ENCODE measurements at regions not wholly inside any gene's neighbourhood (a gene's known extent, or its start where the extent isn't known, plus 50 kb on each side); places are given as distances from the start of the nearest gene placed in this dataset.

DNA sequence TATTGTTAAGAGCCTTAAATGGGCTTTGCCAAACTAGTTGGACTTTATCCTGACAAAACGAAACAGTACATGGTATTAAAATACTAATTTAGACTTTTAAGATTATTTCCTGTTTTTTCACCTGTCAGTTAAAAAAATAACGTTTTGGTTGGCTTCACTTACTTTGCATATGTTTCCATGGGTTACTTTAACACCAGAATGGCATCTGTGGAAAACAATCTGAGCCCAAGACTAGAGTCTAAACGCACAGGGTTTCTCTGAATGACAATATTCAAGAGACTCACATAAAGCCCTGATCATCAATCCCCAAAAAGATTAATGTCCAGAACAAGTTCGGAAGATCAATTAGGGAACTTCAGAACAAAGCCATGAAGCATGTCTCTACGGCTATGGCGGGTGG lies 888.0 kb downstream of the EPHA4 start:
- Histone ChIP-seq H3K4me1 (replicated peaks in 1 of 2; ENCODE audit: control insufficient read depth in 2 of 2, insufficient read depth in 2 of 2, low read length in 2 of 2) (no peaks in the 10 kb centered on the region), H3K4me3 (no peak overlapping the region), H4K20me1 (replicated peaks; ENCODE audit: control insufficient read depth, insufficient read depth, low read length) (no peaks in the 10 kb centered on the region), H2AFZ (ENCODE audit: low read depth, low read length) (no peak overlapping the region), H3K9ac (ENCODE audit: insufficient read depth in 1 of 2, low read depth in 2 of 2, low read length in 2 of 2) (no peak overlapping the region), H3K27me3 (ENCODE audit: control insufficient read depth in 2 of 2, insufficient read depth in 2 of 2, low read length in 2 of 2) (no peaks in the 10 kb centered on the region), H3K9me1 (ENCODE audit: control insufficient read depth, insufficient read depth, low read length) (no peaks in the 10 kb centered on the region), H3K36me3 (ENCODE audit: control insufficient read depth, insufficient read depth, low read length) (no peaks in the 10 kb centered on the region), H3K79me2 (ENCODE audit: control insufficient read depth, insufficient read depth, low read length) (no peaks in the 10 kb centered on the region), H3K9me3 (replicated peaks; ENCODE audit: control insufficient read depth, insufficient read depth, low read depth, low read length) (no peaks in the 10 kb centered on the region), H3K27ac (ENCODE audit: extremely low read depth, low read depth, low read length) (no peak overlapping the region), H3K4me2 (ENCODE audit: insufficient read depth, low read length) (no peak overlapping the region)
- ATAC-seq (no peak), DNase-seq (ENCODE audit: extremely low read depth in 1 of 4, low spot score in 3 of 4) (no peak), FAIRE-seq (no peak)
- in situ Hi-C loops (cut with MboI), result no loop called here
- BruUV-seq (replicated peaks), result no TSS peak
- intact Hi-C loops (cut with micrococcal nuclease), result no loop called here
- ChIA-PET CTCF (ENCODE audit: low intra/inter-chr PET ratio) (no interaction called here), POLR2A (no interaction called here)
- TF ChIP-seq TAF7 (tag; IDR thresholded peaks at IDR 0.05), result no peak
- no peak for TF ChIP-seq RAD51 (IDR thresholded peaks at IDR 0.05; ENCODE audit: borderline replicate concordance, low read depth)
- TF ChIP-seq GTF2E2 (tag; IDR thresholded peaks at IDR 0.05), result no peak
- no peak for TF ChIP-seq ZNF436 (CRISPR knock-in tag; IDR thresholded peaks at IDR 0.05)
- no peak for TF ChIP-seq NCOA4 (IDR thresholded peaks at IDR 0.05; ENCODE audit: partially characterized antibody)
- no peak for TF ChIP-seq ZBTB1 (CRISPR knock-in tag; IDR thresholded peaks at IDR 0.05; ENCODE audit: borderline replicate concordance, low read depth)
- TF ChIP-seq ZNF239 (CRISPR knock-in tag; IDR thresholded peaks at IDR 0.05), result no peak
- TF ChIP-seq, protein P1, sequence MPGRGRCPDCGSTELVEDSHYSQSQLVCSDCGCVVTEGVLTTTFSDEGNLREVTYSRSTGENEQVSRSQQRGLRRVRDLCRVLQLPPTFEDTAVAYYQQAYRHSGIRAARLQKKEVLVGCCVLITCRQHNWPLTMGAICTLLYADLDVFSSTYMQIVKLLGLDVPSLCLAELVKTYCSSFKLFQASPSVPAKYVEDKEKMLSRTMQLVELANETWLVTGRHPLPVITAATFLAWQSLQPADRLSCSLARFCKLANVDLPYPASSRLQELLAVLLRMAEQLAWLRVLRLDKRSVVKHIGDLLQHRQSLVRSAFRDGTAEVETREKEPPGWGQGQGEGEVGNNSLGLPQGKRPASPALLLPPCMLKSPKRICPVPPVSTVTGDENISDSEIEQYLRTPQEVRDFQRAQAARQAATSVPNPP (IDR thresholded peaks at IDR 0.05; ENCODE audit: borderline replicate concordance, insufficient read depth, insufficient read length), result no peak
- TF ChIP-seq ZFP30 (CRISPR knock-in tag; IDR thresholded peaks at IDR 0.05; ENCODE audit: borderline replicate concordance), result no peak
- no peak for TF ChIP-seq JUNB (CRISPR knock-in tag; conservative IDR thresholded peaks at IDR 0.05)
- TF ChIP-seq ZC3H8 (IDR thresholded peaks at IDR 0.05), result no peak
- 0% methylated on average over 6 of the region's 6 CpGs for WGBS (ENCODE audit: insufficient coverage, low coverage, missing lambda C conversion rate)

Measured in K562 (cell line).